ENCODE measurements at regions not wholly inside any gene's neighbourhood (a gene's known extent, or its start where the extent isn't known, plus 50 kb on each side); places are given as distances from the start of the nearest gene placed in this dataset.

DNA sequence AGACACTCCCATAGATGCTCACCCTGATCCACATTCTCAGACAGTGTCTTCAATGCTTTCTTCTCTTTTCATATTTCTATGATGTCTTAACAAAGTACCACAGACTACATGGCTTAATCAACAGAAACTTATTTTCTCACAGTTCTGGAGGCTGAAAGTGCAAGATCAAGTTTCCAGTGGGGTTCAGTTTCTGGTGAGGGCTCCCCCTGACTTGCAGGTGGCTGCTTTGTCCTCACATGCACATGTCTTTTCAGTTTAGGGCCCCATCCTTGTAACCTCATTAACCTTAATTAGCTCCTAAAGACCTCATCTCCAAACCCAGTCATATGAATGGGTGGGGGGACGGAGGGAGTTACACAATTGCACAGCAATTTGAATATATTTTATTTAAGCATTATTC, 335.8 kb downstream of the AASDHPPT start:
- Histone ChIP-seq H3K27me3 (no peaks in the 10 kb centered on the region), H3K4me1 (no peaks in the 10 kb centered on the region), H3K36me3 (no peaks in the 10 kb centered on the region), H3K9me3 (no peaks in the 10 kb centered on the region), H3K27ac (no peak overlapping the region), H3K4me3 (no peak overlapping the region)
- TF ChIP-seq, protein P1, sequence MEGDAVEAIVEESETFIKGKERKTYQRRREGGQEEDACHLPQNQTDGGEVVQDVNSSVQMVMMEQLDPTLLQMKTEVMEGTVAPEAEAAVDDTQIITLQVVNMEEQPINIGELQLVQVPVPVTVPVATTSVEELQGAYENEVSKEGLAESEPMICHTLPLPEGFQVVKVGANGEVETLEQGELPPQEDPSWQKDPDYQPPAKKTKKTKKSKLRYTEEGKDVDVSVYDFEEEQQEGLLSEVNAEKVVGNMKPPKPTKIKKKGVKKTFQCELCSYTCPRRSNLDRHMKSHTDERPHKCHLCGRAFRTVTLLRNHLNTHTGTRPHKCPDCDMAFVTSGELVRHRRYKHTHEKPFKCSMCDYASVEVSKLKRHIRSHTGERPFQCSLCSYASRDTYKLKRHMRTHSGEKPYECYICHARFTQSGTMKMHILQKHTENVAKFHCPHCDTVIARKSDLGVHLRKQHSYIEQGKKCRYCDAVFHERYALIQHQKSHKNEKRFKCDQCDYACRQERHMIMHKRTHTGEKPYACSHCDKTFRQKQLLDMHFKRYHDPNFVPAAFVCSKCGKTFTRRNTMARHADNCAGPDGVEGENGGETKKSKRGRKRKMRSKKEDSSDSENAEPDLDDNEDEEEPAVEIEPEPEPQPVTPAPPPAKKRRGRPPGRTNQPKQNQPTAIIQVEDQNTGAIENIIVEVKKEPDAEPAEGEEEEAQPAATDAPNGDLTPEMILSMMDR (IDR thresholded peaks at IDR 0.05): no peak
- no peak for TF ChIP-seq POLR2A (IDR thresholded peaks at IDR 0.05)
- no peak for DNase-seq

DNA sequence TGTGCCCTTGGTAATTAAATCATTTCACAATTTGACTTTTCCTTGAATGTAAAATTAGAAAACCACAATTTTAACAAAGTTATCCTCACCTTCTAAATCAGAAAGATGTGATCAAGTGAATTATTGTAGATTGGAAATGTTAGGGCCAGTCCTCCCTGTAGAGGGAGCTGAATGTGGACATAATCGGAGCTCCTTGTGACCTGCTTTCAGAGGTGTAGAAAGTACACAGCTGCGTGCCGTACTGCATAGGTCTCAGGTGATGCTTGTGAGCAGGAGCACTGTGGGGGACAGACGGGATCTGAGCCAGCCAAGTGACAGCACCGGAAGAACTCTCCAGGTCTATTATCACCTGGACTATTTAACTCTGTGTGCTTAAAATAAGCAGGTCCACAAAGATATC, 338.0 kb downstream of the AASDHPPT start:
- Histone ChIP-seq H3K4me3 (no peak overlapping the region), H3K4me1 (no peaks in the 10 kb centered on the region), H3K9me3 (no peaks in the 10 kb centered on the region), H3K27ac (no peak overlapping the region), H3K36me3 (no peaks in the 10 kb centered on the region), H3K27me3 (no peaks in the 10 kb centered on the region)
- DNase-seq: no peak
- no peak for TF ChIP-seq POLR2A (IDR thresholded peaks at IDR 0.05)
- TF ChIP-seq, protein P1 (IDR thresholded peaks at IDR 0.05): no peak

DNA sequence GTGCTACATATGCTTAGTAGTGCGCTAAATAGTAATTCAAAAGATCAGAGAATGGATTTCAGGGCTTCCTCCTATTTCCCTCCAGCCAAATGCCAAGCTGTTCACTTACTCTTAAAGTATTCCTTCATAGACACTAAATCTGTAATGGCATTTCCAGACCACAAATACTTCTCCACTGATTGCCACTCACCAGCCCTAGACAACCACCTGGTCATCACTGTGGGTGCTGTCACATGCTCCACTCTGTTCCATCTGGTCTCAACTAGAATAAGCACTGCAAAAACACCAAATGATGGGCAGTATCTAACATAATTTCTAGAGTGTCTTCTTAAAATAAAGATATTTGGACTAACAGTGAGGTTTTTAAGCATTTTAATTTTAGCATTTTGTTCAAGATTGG, 341.3 kb downstream of the AASDHPPT start:
- Histone ChIP-seq H3K27me3 (no peaks in the 10 kb centered on the region), H3K36me3 (no peaks in the 10 kb centered on the region), H3K4me3 (no peak overlapping the region), H3K27ac (no peak overlapping the region), H3K4me1 (no peaks in the 10 kb centered on the region), H3K9me3 (no peaks in the 10 kb centered on the region)
- no peak for DNase-seq
- TF ChIP-seq, protein P1 (IDR thresholded peaks at IDR 0.05): no peak
- no peak for TF ChIP-seq POLR2A (IDR thresholded peaks at IDR 0.05)

DNA sequence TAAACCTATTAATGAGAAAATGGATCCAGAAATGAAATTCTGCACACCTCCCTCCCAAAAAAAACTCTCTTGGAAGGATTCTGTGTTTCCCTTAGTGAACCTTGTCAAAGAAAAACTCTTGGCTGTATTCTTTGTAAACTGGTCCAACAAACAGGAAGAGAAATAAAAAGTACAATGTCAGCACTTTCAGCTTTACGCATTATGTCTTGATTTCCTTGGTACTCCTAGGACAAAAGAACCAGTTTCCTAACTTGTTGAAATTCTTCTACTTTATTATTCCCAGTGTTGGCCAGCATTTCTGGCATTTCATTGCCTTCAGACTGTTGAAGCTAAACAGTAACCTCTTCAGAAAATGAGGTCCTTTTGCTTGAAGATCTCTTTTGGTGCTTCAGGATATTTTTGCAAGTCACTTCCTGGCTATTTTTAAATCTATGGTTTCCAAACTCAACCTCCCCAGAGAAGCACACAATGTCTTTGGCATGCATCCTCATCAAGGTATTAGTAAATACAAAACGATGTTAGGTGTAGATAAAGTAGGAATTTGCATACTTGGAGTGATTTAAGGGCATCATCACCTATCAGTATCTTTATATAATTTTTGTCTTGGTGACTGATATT, 342.7 kb downstream of the AASDHPPT start:
- Histone ChIP-seq H3K4me1 (no peaks in the 10 kb centered on the region), H3K4me3 (no peak overlapping the region), H3K27me3 (no peaks in the 10 kb centered on the region), H3K27ac (no peak overlapping the region), H3K36me3 (no peaks in the 10 kb centered on the region), H3K9me3 (no peaks in the 10 kb centered on the region)
- no peak for DNase-seq
- TF ChIP-seq, protein P1 (IDR thresholded peaks at IDR 0.05): no peak
- TF ChIP-seq POLR2A (IDR thresholded peaks at IDR 0.05): no peak

DNA sequence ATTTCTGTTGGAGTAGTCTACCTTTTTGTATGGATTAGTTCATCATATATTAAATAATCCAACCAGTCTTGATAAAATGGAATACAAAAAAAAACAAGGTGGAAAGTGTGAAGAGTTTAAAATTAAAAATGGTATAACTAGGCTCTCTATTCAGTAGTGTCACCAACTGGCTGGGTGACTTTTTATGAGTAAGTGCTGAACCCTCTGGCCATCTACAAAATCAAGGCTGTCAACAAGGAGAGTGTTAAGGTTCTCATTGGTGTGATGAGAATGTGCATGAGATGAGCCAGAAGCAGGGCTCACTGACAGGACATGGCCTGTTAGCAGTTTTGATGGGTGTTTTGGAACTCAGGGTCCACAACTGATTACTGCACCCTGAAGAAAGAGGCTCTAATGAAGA, 343.2 kb downstream of the AASDHPPT start:
- Histone ChIP-seq H3K4me1 (no peaks in the 10 kb centered on the region), H3K27me3 (no peaks in the 10 kb centered on the region), H3K4me3 (no peak overlapping the region), H3K27ac (no peak overlapping the region), H3K36me3 (no peaks in the 10 kb centered on the region), H3K9me3 (no peaks in the 10 kb centered on the region)
- DNase-seq: no peak
- TF ChIP-seq POLR2A (IDR thresholded peaks at IDR 0.05): no peak
- TF ChIP-seq, protein P1 (IDR thresholded peaks at IDR 0.05): no peak
